Epithelial cell of proximal tubule (primary cell): ENCODE measurements at regions not wholly inside any gene's neighbourhood (a gene's known extent, or its start where the extent isn't known, plus 50 kb on each side); places are given as distances from the start of the nearest gene placed in this dataset.

Source experiments
- DNase-seq: peaks from one replicate; pipeline ENCODE4 v3.0.0-alpha.2; 2011; ENCODE audit warnings: low read depth
- H3K4me3 ChIP-seq: 2 replicates; pipeline ENCODE4 v1.5.1; 2011; ENCODE audit warnings: low read depth, mild to moderate bottlenecking, low read length
- CTCF ChIP-seq: conservative IDR thresholded peaks from 2 replicates; pipeline ENCODE4 v1.5.1; 2012; ENCODE audit warnings: low read depth, mild to moderate bottlenecking, low read length

DNA sequence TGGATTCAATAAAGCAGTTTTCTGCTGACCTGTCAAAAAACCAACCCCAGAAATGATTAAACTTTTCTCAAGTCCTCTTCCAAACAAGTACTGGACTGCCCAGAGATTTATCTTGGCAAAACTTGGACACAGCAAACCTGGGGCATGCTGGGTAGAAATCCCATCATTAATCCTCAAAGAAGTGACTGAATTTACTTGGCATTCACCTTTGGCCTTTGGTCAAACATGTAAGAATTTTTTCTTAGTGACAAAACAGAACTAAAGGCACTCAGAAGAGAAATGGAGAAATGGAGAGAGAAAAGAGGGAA is 248.6 kb upstream of the NREP start:
- no peak for DNase-seq
- no peak for TF ChIP-seq CTCF

DNA sequence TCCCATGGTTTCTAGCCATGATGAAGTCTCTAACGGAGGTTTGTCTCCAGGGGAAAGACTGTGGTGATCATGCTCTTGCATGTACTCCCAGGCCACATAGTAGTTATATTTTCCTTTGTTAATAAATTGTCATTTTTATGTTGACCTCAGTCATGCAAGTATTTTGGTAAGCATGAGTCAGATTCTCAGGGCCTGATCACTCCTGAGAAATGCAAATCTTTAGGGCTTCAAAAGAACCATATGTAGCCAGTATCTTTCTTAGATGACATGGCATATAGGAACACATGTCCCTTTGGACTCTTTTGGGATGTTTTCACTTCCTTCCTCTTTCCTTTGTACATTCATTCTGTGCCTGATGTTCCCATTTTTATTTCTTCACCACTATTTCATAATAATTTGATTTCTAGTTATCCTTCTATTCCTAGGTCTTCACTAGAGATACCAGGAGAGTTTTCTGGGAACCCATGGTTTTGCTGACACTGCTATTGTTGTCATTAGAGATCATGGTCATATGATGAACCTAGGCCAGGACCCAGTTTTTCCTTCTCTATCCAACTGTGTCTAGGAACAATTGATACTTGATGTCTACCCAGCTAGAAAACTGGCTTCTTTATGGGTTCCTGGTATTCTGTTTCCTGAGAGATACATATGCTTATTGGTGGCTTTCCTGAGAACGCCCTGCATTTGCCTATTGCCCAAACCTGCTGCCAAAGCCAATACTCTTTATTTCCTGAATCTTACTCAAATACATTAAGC is 248.1 kb upstream of the NREP start:
- H3K4me3 ChIP-seq: no peak overlapping the region
- no peak for DNase-seq
- no peak for TF ChIP-seq CTCF

More for the DNA sequence above, 248.6 kb upstream of the NREP start:
- H3K4me3 ChIP-seq: no peak overlapping the region

- H3K4me3 ChIP-seq: no peak overlapping the region
- no peak for DNase-seq
- no peak for TF ChIP-seq CTCF
Observed at GRCh38 chr5:112002376-112002775, 245.4 kb upstream of the NREP start.

GRCh38 chr5:111999286-111999685 is 242.3 kb upstream of the NREP start:
- no peak for DNase-seq
- no peak for TF ChIP-seq CTCF
- no peak overlapping the region for H3K4me3 ChIP-seq

GRCh38 chr5:111998871-111999270 is 241.9 kb upstream of the NREP start:
- no peak for TF ChIP-seq CTCF
- H3K4me3 ChIP-seq: no peak overlapping the region
- no peak for DNase-seq

DNA sequence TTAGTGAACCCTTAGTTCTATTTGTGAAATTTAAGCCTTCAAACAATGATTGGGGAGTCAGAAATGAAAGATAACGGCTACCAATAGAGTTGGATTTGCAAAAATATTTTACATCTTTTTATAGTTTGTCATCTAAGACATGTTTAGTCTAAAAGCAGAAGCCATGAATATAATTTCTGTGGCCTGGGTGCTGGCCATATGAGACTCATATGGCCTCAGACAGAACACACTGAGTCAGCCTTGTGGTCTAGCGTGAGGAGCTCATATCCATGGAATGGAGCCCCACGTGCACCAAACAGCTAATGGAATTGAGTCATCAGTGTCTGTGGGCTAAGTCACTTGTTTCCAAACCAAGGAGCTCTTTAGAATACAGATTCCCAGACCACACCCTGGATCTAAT is 240.7 kb upstream of the NREP start:
- no peak for TF ChIP-seq CTCF
- H3K4me3 ChIP-seq: no peak overlapping the region
- DNase-seq: peak; percentile 83

GRCh38 chr5:111997308-111997707 is 240.3 kb upstream of the NREP start:
- no peak for DNase-seq
- no peak overlapping the region for H3K4me3 ChIP-seq
- no peak for TF ChIP-seq CTCF
